ENCODE measurements at regions not wholly inside any gene's neighbourhood (a gene's known extent, or its start where the extent isn't known, plus 50 kb on each side); places are given as distances from the start of the nearest gene placed in this dataset.
A peak's percentile ranks its signal among the peaks of the same experiment; 100 is the strongest.

GRCh38 chr21:35792569-35793305, 267.6 kb downstream of the SETD4 start:
- no peak for DNase-seq

GRCh38 chr21:35791541-35792325, 268.6 kb downstream of the SETD4 start:
- no peak for DNase-seq

GRCh38 chr21:35783721-35784120, 276.6 kb downstream of the SETD4 start:
- no peak for DNase-seq

GRCh38 chr21:35782667-35783066, 277.7 kb downstream of the SETD4 start:
- no peak for DNase-seq

GRCh38 chr21:35780983-35781382, 279.3 kb downstream of the SETD4 start:
- DNase-seq, result no peak

- peak; percentile 11 for DNase-seq
Observed at GRCh38 chr21:35779690-35780570, 280.4 kb downstream of the SETD4 start.

GRCh38 chr21:35779167-35779566, 281.2 kb downstream of the SETD4 start:
- DNase-seq, result no peak

GRCh38 chr21:35777081-35777480, 283.2 kb downstream of the SETD4 start:
- DNase-seq, result no peak

GRCh38 chr21:35775778-35776544, 284.4 kb downstream of the SETD4 start:
- no peak for DNase-seq

- DNase-seq, result no peak
Observed at GRCh38 chr21:35770101-35770945, 290.0 kb downstream of the SETD4 start.

GRCh38 chr21:35768187-35768586, 292.1 kb downstream of the SETD4 start:
- DNase-seq, result no peak

GRCh38 chr21:35764586-35764985, 295.7 kb downstream of the SETD4 start:
- DNase-seq, result no peak

- no peak for DNase-seq
Observed at GRCh38 chr21:35764077-35764476, 296.2 kb downstream of the SETD4 start.

- no peak for DNase-seq
Observed at GRCh38 chr21:35754583-35754982, 305.7 kb downstream of the SETD4 start.

- DNase-seq, result no peak
Observed at GRCh38 chr21:35753308-35753707, 307.0 kb downstream of the SETD4 start.

GRCh38 chr21:35751171-35751570, 309.2 kb downstream of the SETD4 start:
- no peak for DNase-seq

GRCh38 chr21:35749904-35750303, 310.4 kb downstream of the SETD4 start:
- no peak for DNase-seq

- DNase-seq, result no peak
Observed at GRCh38 chr21:35748678-35749314, 311.5 kb downstream of the SETD4 start.

GRCh38 chr21:35743571-35743970, 316.8 kb downstream of the SETD4 start:
- DNase-seq, result no peak

GRCh38 chr21:35738347-35738961, 321.9 kb downstream of the SETD4 start:
- DNase-seq, result peak; percentile 36

Data from NCI-H1092 treated with DMSO at 0.1 percent for 48 hours (cell line).